ENCODE measurements at regions not wholly inside any gene's neighbourhood (a gene's known extent, or its start where the extent isn't known, plus 50 kb on each side); places are given as distances from the start of the nearest gene placed in this dataset.

DNA sequence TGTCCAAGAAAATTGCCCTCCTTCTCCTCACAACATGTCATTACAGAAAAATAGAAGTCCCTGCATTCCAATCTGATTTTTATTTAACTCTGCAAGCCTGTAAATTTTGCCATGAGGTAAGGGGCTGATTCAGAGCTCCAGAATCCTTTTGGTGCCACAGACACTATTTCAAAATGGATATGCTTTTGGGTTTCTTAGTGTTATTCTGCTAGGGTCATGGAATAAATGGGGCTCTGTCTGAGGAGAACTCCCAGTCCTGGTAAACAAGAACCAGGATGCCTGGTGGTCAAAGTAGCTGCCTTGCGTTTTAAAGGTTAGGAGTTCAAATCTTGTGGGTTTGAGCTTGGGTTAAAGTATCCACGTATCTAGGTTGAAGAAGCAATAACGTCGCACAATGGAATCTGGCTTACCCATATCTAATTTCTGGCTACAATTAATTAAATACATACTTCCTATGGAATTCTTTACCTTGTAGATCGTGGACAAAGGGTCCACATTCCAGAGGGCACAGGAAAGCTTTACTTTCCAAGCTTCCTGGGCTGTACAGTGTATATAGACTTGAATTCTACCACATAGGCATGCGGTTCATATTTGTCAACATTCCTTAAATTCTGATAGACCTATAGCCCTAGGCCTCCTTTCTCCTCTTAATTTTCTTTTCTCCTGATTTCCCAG lies 98.0 kb upstream of the CDC42BPA start:
- TF ChIP-seq, protein P1, sequence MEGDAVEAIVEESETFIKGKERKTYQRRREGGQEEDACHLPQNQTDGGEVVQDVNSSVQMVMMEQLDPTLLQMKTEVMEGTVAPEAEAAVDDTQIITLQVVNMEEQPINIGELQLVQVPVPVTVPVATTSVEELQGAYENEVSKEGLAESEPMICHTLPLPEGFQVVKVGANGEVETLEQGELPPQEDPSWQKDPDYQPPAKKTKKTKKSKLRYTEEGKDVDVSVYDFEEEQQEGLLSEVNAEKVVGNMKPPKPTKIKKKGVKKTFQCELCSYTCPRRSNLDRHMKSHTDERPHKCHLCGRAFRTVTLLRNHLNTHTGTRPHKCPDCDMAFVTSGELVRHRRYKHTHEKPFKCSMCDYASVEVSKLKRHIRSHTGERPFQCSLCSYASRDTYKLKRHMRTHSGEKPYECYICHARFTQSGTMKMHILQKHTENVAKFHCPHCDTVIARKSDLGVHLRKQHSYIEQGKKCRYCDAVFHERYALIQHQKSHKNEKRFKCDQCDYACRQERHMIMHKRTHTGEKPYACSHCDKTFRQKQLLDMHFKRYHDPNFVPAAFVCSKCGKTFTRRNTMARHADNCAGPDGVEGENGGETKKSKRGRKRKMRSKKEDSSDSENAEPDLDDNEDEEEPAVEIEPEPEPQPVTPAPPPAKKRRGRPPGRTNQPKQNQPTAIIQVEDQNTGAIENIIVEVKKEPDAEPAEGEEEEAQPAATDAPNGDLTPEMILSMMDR (conservative IDR thresholded peaks at IDR 0.05; ENCODE audit: low read depth, low read length): no peak
- no peak for TF ChIP-seq EZH2 (IDR thresholded peaks at IDR 0.05; ENCODE audit: low read length, unreplicated experiment)
- TF ChIP-seq EZH2phosphoT487 (IDR thresholded peaks at IDR 0.05; ENCODE audit: borderline replicate concordance, low read length): no peak

All from PC-3 (cell line).